ENCODE measurements at regions not wholly inside any gene's neighbourhood (a gene's known extent, or its start where the extent isn't known, plus 50 kb on each side); places are given as distances from the start of the nearest gene placed in this dataset.

DNA sequence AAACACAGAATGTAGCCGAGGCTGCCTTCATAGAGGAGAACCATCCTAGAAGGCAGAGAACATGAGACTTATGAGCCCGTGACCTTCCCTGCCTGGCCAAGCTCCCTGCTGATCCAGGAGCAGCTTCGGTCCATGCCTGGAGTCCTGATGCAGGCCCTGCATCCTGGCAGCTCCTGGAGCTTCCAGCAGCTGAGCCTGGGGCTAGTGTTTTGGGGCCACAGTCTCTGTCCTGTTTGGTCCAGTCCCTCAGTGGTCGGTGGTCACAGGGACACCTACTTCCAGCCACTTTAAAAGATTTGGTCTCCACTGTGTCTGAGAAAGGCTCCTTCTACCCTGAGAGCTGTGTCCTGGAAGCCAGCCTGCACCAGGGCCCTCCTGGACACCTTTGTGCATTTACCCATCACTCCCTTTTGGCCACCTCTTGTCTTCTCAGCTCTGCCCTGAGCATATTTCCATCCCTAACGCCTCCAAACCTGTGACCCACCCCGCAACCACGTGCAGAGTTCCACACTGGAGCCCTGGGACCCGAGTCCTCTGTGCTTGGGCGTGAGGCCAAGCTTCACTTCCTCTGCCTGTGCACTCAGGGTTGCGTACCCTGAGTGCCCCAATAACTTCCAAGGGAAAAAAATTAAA, 315.2 kb upstream of the ZNF32 start:
- no peaks in the 10 kb centered on the region for H3K79me2 ChIP-seq (ENCODE audit: insufficient read depth, low read length)
- no peak overlapping the region for H3K27ac Mint-ChIP-seq
- no peaks in the 10 kb centered on the region for H4K20me1 ChIP-seq (ENCODE audit: insufficient read depth, low read length)
- peaks cover 24 to 31% (median 25%) of the 10 kb centered on the region in 3 donors for H3K27me3 Mint-ChIP-seq (ENCODE audit: low read depth in 3 of 3)
- H3K9me3 Mint-ChIP-seq = peaks cover 0 to 3% (median 0%) of the 10 kb centered on the region in 7 donors
- peaks cover 15% of the 10 kb centered on the region for H3K4me1 Mint-ChIP-seq
- no peaks in the 10 kb centered on the region for H3K4me1 ChIP-seq (ENCODE audit: control insufficient read depth in 1 of 2, insufficient read depth in 2 of 2, low read length in 2 of 2)
- intact Hi-C loops (cut with micrococcal nuclease) = no loop called here
- no peaks in the 10 kb centered on the region for H3K36me3 Mint-ChIP-seq
- no peak overlapping the region for H3K4me2 ChIP-seq (replicated peaks; ENCODE audit: extremely low read depth, low read length, poor library complexity, severe bottlenecking)
- H2AFZ ChIP-seq (ENCODE audit: insufficient read depth, low read depth, low read length, poor library complexity, severe bottlenecking) = no peak overlapping the region
- no peaks in the 10 kb centered on the region for H3K36me3 ChIP-seq (replicated peaks in 1 of 2; ENCODE audit: control insufficient read depth in 1 of 2, insufficient read depth in 2 of 2, low read length in 2 of 2)
- TF ChIP-seq, protein P1, sequence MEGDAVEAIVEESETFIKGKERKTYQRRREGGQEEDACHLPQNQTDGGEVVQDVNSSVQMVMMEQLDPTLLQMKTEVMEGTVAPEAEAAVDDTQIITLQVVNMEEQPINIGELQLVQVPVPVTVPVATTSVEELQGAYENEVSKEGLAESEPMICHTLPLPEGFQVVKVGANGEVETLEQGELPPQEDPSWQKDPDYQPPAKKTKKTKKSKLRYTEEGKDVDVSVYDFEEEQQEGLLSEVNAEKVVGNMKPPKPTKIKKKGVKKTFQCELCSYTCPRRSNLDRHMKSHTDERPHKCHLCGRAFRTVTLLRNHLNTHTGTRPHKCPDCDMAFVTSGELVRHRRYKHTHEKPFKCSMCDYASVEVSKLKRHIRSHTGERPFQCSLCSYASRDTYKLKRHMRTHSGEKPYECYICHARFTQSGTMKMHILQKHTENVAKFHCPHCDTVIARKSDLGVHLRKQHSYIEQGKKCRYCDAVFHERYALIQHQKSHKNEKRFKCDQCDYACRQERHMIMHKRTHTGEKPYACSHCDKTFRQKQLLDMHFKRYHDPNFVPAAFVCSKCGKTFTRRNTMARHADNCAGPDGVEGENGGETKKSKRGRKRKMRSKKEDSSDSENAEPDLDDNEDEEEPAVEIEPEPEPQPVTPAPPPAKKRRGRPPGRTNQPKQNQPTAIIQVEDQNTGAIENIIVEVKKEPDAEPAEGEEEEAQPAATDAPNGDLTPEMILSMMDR (IDR thresholded peaks at IDR 0.05) = no peak
- H3K27me3 ChIP-seq (ENCODE audit: control insufficient read depth in 2 of 2, insufficient read depth in 2 of 2, low read length in 2 of 2) = peaks cover 0 to 10% of the 10 kb centered on the region in 2 donors
- DNase-seq = no peak
- H3K9ac ChIP-seq (ENCODE audit: insufficient read depth, low read length, poor library complexity, severe bottlenecking) = no peak overlapping the region
- WGBS (ENCODE audit: insufficient coverage) = 45% methylated on average over 10 of the region's 10 CpGs
- H3K4me3 ChIP-seq (replicated peaks in 1 of 3; ENCODE audit: low read depth in 2 of 3, low read length in 3 of 3) = no peak overlapping the region
- H3K9me3 ChIP-seq (replicated peaks in 1 of 2; ENCODE audit: control insufficient read depth in 1 of 2, insufficient read depth in 1 of 2, low read length in 2 of 2) = no peaks in the 10 kb centered on the region
- H3K27ac ChIP-seq (ENCODE audit: low read depth in 1 of 2, low read length in 2 of 2) = no peak overlapping the region
- no peak overlapping the region for H3K4me3 Mint-ChIP-seq

DNA sequence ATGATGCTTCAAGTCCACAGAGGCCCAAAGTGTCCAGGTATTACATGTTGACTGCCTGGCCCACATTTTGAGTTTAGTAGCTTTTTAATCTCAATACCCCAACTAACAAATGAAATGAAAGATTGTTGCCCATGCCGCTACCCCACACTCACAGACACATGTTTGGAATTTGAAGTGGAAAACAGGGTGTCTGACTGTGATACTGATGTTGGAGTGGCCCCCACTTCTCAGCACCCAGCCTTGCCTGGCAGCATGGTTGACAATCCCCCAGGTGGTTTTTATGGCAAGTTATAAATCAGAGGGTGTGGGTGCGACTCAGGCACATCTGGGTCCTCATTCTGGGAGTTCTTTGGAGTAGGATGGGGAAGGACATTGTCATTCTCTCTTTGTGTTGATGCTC, 314.7 kb upstream of the ZNF32 start:
- Histone ChIP-seq H3K27me3 (ENCODE audit: control insufficient read depth in 2 of 2, insufficient read depth in 2 of 2, low read length in 2 of 2) (peaks cover 0 to 10% of the 10 kb centered on the region in 2 donors), H3K36me3 (replicated peaks in 1 of 2; ENCODE audit: control insufficient read depth in 1 of 2, insufficient read depth in 2 of 2, low read length in 2 of 2) (no peaks in the 10 kb centered on the region), H3K27ac (ENCODE audit: low read depth in 1 of 2, low read length in 2 of 2) (no peak overlapping the region), H4K20me1 (ENCODE audit: insufficient read depth, low read length) (no peaks in the 10 kb centered on the region), H3K9me3 (replicated peaks in 1 of 2; ENCODE audit: control insufficient read depth in 1 of 2, insufficient read depth in 1 of 2, low read length in 2 of 2) (no peaks in the 10 kb centered on the region), H3K4me3 (replicated peaks in 1 of 3; ENCODE audit: low read depth in 2 of 3, low read length in 3 of 3) (no peak overlapping the region), H3K9ac (ENCODE audit: insufficient read depth, low read length, poor library complexity, severe bottlenecking) (no peak overlapping the region), H3K4me2 (replicated peaks; ENCODE audit: extremely low read depth, low read length, poor library complexity, severe bottlenecking) (no peak overlapping the region), H3K4me1 (ENCODE audit: control insufficient read depth in 1 of 2, insufficient read depth in 2 of 2, low read length in 2 of 2) (no peaks in the 10 kb centered on the region), H3K79me2 (ENCODE audit: insufficient read depth, low read length) (no peaks in the 10 kb centered on the region), H2AFZ (ENCODE audit: insufficient read depth, low read depth, low read length, poor library complexity, severe bottlenecking) (no peak overlapping the region)
- TF ChIP-seq, protein P1 (IDR thresholded peaks at IDR 0.05) = no peak
- DNase-seq = no peak
- Mint-ChIP-seq H3K27me3 (ENCODE audit: low read depth in 3 of 3) (peaks cover 21 to 29% (median 26%) of the 10 kb centered on the region in 3 donors), H3K9me3 (peaks cover 0 to 3% (median 0%) of the 10 kb centered on the region in 7 donors), H3K36me3 (no peaks in the 10 kb centered on the region), H3K4me3 (no peak overlapping the region), H3K27ac (no peak overlapping the region), H3K4me1 (peaks cover 15% of the 10 kb centered on the region)
- intact Hi-C loops (cut with micrococcal nuclease) = no loop called here
- 89% methylated on average over 1 of the region's 2 CpGs for WGBS (ENCODE audit: insufficient coverage)
